HG03175 (cell line): ENCODE measurements at regions not wholly inside any gene's neighbourhood (a gene's known extent, or its start where the extent isn't known, plus 50 kb on each side); places are given as distances from the start of the nearest gene placed in this dataset.

Source experiments
- ATAC-seq: cut with Tn5 transposase; IDR thresholded peaks from one replicate; pipeline ENCODE4 v1.9.1; 2021; ENCODE audit warnings: mild to moderate bottlenecking, moderate library complexity; ENCODE audit not compliant: unreplicated experiment

DNA sequence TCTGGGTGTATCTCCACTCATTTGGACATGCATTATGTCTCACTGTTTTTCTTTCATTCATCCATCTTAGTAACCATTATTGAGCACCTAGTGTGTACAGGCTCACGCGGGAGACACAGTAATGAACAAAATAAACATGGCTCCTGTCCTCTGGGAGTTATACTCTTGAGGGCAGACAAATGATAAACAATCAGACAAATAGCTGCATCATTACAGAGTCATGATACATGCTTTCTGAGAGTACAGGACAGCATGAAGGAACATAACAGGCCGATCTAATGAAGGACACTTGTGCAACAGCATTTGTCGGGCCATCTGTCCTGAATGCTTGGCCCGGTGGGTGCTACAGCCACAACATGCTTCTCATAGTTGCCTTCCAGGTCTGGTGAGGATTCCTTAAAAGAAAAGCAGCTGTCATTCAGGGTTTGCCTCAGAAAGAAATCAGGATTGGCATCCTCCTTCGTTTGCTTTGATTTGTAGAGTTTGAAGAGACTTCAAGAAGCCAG is 77.2 kb upstream of the EGLN3 start:
- ATAC-seq = no peak

DNA sequence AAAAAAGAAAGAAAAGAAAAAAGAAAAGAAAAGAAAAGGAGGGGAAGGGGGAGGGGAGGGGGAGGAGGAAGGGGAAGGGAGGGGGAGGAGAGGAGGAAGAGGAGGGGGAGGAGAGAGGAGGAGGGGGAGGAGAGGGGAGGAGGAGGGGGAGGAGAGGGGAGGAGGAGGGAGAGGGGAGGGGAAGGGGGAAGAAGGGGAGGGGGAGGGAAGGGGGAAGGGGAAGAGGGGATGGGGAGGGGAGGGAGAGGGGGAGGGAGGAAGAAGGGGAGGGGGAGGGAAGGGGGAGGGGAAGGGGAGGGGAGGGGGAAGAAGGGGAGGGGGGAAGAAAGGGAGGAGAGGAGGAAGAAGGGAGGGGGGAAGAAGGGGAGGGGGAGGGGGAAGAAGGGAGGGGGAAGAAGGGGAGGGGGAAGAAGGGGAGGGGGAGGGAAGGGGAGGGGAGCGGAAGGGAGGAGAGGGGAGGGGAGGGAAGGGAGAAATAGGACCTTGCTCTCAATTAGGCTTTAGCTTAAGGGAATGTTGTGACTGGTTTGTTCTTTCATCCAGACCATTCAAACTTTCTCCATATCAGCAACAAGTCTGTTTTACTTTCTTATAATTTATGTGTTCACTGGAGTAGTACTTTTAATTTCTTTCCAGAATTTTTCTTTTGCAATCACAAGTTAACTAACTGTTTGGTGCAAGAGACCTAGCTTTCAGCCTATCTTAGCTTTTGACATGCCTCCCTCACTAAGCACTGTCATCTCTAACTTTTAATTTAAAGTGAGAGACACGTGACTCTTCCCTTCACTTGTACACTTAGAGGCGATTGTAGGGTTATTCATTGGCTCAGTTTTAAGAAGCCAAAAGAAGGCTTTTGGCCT is 76.5 kb upstream of the EGLN3 start:
- no peak for ATAC-seq

DNA sequence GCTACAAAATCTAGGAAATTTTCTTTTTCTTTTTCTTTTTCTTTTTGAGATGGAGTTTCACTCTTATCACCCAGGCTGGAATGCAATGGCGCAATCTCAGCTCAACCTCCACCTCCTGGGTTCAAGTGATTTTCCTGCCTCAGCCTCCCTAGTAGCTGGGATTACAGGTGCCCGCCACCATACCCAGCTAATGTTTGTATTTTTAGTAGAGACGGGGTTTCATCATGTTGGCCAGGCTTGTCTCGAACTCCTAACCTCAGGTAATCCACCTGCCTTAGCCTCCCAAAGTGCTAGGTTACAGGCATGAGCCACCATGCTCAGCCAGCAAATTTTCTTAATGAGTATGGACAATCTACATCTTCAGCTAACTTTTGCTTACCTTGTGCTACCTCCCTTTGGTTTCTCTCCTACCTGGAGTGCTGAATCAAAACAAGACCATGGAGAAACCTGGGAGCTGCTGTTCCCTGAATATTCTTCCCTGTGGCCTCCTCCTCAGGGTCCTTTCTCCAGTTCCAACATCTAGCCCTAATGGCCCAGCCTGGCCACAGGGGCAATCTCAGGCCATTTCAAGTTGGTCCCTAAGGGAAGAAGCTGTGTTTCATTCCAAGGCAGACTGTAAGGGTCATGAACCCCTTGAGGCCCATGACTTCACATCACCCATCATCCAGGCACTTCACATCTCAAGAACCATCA is 74.6 kb upstream of the EGLN3 start:
- no peak for ATAC-seq

DNA sequence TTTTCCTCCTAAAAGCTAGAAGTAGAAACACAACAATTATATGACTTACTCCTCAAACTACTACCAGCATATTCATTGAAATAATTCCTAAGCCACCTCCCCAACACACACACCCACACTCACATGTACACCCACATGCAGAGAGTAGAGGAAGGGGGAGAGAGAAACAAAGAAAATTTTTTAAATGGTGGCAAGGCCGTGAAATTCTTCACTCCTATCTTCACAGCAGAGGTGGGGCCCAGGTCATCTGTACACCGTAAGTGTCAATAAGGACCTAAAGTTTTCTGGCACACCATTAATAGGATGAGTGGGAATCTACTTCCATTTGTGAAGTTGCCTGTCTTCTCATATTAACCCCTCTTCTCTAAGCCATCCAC is 73.9 kb upstream of the EGLN3 start:
- ATAC-seq = no peak

DNA sequence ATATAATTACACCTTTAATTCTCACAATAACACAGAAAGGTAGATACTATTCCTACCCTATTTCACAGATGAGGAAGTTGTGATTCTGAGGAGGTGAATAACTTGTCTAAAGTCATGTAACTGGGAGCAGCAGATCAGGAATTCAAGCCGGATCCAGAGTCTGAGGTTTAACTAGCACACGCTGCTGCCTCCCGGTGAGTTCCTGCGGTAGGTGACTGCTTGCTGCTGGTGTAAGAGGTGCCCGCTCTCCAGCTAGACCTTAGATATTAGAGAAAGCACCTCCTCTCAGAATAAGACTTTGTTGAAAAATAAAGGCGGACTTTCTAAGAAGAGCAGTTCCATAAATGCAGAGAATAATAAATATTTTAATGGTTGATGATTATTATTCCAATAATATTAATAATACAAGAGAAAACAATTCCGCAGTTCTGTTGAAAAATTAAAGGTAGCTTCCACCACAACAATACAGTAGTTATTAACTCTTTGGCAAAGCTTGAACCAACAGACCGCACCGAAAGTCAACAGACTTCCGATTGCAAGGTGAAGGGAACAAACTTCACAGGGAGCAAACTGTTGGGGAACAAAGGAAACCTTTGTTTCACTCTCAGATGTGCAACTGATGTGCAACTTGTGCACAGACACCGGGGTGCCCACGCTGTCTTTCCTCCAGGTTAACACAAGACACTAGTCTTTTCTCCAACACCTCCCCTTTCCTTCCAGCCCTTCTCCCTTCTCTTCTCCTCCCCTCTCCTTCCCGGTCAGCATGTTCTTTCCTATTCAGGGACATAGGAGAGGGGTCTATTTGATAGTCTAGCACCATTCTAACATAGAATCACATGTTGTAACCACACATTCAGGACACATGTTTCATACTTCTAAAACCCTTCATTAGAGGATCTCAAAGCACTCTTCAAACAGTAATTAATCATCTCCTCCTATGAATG is 73.2 kb upstream of the EGLN3 start:
- no peak for ATAC-seq

DNA sequence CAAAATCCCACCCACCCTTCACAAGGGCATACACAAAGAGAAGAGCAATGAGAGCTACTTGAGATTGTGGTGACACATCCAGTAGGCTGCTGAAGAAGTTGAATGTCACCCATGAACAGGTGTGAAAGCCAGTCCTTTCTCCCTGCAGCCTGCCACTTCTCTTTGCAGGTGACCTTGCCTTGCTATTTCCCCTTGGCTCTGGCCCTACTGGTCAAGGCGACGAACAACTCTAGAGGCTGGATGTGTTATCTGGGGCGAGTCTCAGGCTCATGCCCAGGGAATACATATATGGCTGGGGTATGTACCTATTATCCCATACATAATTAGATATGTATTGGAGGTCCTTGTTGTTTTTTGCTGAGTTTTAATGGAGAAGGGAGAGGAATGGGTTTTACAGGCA is 70.2 kb upstream of the EGLN3 start:
- ATAC-seq = no peak

DNA sequence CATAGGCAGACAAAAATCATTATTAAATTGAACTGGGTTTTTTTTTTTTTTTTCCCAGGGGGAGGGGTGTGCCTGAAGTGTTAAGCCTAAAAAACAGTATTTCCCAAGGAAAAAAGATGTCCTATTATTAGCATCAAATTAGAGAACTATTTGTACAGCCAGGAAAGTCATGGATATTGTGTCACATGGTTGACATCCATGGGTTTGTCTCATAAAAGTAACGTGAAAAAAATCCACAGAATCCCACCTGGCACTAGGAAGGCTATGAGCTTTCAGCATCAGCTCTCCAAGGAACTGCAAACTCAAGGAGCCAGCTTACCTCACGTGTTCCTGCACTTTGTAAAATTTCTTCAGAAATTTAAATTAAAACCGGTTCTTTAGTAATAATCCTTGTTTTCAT is 69.1 kb upstream of the EGLN3 start:
- ATAC-seq = no peak

DNA sequence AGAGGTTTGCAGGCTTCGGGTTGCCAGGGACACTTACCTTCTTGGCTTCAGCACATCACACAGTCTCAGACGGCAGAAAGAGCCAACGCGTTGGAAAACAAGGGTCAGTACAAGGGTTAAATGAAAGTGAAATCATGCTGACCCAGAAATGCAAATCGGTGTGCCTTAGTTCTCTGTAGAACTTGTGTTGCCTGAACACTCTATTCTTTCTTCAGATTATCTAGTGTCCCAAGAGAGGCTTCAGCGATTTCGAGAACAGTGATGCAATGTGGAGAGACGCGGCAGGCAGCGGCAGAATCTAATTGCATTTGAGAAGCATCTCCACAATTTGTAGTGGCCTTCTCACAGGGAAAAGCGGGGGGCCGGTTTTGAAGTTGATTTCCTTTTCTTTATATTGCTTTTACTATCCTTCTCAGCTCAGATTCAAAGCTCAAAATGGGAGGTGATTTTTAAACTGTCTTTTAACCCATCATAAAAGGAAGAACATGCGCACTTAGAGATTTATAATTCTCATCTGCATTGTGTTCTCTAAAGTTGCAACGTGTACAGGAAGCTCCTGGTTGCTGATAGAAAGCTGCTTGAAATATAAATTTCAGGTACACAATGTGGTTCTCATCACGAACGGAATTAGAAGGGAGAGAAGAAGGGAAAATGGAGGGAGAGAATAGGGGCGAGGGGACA is 67.8 kb upstream of the EGLN3 start:
- peak; percentile 60 for ATAC-seq

DNA sequence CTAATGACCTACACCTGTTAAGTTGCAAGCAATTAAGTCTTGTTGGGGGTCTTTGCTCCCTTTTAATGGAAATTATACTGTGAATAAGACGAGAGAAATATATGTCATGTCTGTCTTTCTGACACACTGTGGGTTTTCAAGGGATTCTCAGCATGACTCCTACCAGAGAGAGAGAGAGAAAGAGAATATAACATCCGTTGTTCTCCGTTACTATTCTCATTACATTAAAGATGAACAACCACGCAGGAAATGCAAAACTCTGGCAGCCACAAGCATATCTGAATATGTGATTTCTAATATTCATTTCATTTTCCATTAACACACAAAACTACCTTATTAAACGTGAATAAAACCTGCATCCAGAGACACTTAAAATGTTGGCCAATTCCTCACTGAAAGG is 67.3 kb upstream of the EGLN3 start:
- no peak for ATAC-seq

DNA sequence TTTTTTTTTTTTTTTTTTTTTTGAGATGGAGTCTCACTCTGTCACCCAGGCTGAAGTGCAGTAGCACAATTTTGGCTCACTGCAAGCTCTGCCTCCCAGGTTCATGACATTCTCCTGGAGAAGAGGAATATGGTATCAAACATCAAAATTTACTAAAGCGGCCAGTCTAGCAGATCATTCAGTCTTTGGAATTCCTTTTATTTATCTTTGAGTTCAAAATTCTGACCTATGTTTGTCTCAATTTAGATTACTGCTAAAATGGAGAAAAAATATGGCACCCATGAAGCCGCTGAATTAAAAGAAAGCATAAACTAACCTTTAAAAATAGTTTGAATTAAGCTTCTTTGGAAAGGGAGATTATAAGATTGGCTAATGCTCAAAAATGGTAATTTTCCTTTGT is 64.5 kb upstream of the EGLN3 start:
- no peak for ATAC-seq

DNA sequence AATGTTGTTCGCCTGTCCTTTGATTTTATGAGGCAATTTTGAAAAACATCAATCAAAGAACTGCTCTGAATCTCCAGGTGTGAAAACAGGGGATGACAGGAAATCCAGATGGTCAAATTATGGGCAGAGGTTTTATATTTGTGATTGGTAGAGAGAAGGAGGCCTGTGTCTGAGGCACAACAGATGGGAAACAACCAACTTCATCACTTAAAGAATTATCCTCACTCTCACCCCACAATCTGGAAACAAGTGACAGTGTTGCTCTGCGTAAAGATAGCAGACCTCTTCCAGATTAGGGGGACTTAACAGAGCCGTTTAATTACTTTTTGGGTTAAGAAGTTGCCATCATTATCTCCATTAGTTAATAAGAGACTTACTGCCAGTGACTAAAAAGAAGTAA is 64.1 kb upstream of the EGLN3 start:
- no peak for ATAC-seq

DNA sequence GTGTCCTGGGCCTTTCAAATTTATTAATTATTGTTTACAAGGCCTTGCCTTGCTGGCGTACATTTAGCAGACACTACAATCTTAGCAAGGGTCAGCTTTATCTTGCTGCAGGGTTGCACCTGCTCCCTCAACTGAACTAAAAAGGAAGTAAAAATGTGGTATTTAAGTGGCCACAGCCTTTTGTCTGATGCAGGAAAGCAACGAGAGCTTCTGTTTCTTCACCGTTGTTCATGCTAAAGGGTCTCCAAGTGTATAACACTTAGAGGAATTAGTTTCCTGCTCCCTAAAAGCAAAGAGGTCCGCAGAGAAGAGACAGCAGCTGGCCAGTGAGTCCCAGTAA is 62.8 kb upstream of the EGLN3 start:
- peak; percentile 65 for ATAC-seq

DNA sequence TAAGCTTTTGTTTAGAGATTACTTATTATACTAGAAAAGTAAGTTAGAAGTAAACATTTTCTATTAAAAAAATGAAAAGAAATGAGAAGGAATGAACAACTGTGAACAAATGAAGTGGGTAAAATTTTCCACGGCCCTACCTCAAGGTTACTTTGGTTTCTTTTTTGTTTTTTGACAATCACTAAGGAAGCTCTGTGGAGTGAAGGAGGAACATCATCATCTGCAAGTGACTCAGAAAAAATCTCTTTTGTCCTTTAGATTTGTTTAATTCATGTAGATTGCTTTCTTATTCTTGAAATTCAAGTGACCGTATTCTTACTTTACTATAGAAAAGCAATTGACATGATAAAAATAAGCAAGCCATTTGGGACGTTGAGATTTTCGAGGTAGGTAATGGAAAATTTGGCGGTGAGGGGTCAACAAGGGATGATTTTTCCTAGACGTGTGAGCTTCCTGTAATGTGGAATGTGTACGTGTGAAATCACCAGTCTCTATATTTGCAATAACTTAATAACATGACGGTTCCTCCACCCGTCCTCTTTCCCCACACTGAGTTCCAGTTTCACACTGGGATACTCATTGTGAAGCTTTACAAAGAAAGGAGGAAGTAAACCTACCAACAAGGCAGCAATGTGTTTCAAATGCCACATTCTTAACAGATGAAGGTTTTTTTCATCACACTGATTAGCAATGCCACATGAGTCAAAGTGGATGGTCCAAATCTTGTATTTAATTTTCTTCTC is 62.3 kb upstream of the EGLN3 start:
- peak; percentile 81 for ATAC-seq

DNA sequence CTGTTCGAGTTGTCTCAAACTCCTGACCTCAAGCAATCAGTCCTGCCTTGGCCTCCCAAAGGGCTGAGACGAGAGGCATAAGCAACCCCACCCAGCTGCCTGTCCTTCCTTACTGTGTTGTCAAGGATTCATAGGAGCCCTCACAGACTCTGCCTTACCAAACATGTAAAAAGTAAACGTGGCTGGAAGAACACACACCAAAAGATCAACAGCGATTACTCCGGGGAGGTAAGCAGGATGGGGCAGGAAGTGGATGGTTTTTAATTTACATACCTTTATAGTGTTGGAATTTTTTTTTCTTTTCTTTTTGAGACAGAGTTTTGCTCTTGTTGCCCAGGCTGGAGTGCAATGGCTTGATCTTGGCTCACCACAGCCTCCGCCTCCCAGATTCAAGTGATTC is 61.5 kb upstream of the EGLN3 start:
- ATAC-seq = no peak

DNA sequence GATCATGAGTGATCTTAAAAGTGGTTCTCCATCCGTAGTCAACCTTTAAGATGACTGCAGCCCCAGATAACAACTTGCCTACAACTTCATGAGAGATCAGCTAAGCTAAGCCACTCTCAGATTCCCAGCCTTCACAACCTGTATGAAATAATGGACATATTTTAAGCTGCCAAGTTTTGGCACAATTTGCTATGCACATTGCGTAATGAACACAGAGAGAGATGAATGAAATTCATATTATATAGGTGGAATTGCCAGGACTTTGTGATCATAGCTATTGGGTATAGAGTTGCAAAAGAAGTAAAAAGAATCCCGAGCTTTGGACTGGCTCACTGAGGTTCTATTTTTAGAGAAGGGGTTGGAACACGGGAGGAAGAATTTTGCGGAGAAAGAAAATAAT is 59.1 kb upstream of the EGLN3 start:
- no peak for ATAC-seq

DNA sequence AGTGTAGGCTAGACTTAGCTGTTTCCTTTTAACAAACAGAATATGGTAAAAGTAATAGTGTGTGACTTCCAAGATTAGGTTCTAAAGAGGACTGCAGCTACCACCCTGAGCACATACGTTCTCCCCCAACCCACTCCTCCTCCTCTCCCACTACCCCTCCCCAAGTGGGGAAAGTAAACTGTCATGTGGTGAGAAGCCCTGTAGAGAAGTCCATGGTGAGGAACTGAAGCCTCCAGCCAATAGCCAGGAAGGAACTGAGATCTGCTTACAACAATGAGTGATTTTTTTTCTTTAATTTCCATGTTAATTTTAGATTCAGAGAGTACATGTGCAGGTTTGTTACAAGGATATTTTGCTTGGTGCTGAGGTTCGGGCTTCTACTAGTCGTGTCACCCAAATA is 57.0 kb upstream of the EGLN3 start:
- ATAC-seq = no peak

DNA sequence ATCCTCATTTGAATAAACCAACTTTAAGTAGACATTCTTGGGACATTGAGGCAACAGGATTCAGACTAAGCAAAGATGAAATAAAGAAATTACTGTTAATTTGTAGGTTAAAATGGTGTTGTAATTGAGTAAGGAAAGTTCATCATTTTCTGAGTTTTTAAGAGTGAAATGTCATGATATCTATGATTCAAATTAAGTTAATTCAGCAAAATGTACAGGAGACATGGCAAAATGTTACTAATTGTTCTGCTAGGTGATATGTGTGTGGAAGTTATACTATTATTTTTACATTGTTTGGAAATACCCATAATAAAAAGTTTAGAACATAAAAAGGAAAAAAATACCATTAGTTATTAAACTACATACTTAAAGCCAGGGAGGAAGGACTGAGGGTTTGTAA is 55.0 kb upstream of the EGLN3 start:
- ATAC-seq = no peak

DNA sequence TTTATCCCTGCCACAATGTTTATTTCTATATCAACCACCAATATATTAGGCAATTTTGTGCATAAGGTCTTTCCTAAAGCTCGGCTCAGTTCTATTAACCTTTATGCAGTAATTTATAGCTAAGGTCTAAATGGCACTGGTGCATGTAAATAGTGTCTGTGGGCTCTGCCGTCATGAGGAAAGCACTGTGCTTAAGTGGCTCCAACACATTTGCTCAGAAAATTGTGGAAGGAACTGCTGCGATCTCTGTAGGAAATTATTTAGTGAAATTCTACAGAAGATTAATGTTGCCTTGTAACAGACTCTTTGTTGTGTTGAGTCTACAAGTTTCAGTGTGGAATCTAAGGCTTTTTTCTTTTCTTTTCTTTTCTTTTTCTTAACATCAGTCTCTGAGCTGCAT is 54.0 kb upstream of the EGLN3 start:
- no peak for ATAC-seq

DNA sequence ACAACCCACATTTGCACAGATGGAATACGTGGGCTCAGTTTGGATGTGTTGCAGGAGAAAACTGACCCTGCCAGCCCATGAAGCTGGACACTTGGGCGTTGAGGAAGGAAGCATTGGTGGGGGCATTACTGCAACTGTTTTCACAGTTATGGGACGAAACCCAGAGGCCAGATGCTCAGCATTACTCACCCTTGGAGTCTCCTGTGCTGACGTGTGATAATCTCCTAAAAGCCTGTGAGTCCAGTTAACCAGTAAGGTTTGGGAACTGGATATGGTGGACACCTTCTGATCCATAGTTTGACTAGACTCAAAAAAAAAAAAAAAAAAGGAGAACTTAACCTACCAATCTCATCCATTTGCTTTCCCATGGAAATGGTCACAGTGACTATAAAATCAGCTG is 52.8 kb upstream of the EGLN3 start:
- no peak for ATAC-seq

DNA sequence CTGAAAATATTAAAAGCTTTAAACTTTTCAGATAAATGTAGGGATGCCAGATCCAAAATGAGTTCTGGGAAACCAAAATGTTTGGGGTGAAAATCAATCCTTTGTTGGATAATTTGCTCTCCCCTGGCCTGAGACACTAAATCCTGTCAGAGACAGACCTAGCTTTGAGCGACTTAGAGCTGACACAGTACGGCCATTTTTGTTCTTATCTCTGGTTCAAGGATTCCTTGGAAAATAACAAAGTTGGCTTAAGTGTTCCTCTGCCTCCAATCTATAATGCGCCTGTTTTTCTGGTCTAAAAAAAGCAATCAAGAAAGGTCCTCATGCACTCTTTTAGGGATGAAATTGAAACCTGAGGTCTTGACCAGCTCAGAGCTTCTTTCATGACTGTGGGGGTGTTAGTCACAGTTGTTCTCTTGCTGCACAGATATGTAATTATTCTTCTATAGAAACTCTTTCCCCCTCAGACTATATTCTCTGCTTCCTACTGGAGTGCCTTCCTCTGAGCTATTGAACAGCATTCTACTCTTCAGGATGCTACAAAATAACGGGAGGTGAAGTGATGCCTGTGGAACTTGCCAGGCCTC is 52.3 kb upstream of the EGLN3 start:
- ATAC-seq = no peak
